Neuronal stem cell (in vitro differentiated cells): ENCODE measurements at regions not wholly inside any gene's neighbourhood (a gene's known extent, or its start where the extent isn't known, plus 50 kb on each side); places are given as distances from the start of the nearest gene placed in this dataset.

Experiments used
- DNase-seq: peaks from one replicate; pipeline ENCODE4 v3.0.0-alpha.2; 2013; ENCODE audit warnings: low spot score
- H2AFZ ChIP-seq: one replicate; pipeline ENCODE4 v1.6.1; 2013; ENCODE audit warnings: mild to moderate bottlenecking, low read length, inconsistent platforms
- H2AK5ac ChIP-seq: 2 replicates; pipeline ENCODE4 v1.6.1; 2013; ENCODE audit warnings: low read depth, mild to moderate bottlenecking, inconsistent platforms, low read length, moderate library complexity, mixed read lengths
- H2BK120ac ChIP-seq: 2 replicates; pipeline ENCODE4 v1.6.1; 2013; ENCODE audit warnings: low read depth, mild to moderate bottlenecking, inconsistent platforms, low read length, moderate library complexity, mixed read lengths
- H2BK12ac ChIP-seq: one replicate; pipeline ENCODE4 v1.6.1; 2013; ENCODE audit warnings: low read length, inconsistent platforms
- H2BK15ac ChIP-seq: 2 replicates; pipeline ENCODE4 v1.6.1; 2013; ENCODE audit warnings: mild to moderate bottlenecking, low read length, inconsistent platforms, mixed read lengths
- H2BK5ac ChIP-seq: one replicate; pipeline ENCODE4 v1.6.1; 2013; ENCODE audit warnings: inconsistent platforms, mild to moderate bottlenecking, low read length, moderate library complexity
- H3K14ac ChIP-seq: one replicate; pipeline ENCODE4 v1.6.1; 2013; ENCODE audit warnings: low read length, inconsistent platforms
- H3K18ac ChIP-seq: 2 replicates; pipeline ENCODE4 v1.6.1; 2013; ENCODE audit warnings: low read length, inconsistent platforms
- H3K23ac ChIP-seq: 2 replicates; pipeline ENCODE4 v1.6.1; 2013; ENCODE audit warnings: low read depth, mild to moderate bottlenecking, mixed read lengths, low read length, inconsistent platforms; ENCODE audit not compliant: poor library complexity
- H3K27ac ChIP-seq: replicated peaks from 3 replicates; pipeline ENCODE4 v1.5.1; 2013; ENCODE audit warnings: low read length, inconsistent platforms
- H3K27me3 ChIP-seq, 3 experiments: 2 replicates each; pipeline ENCODE4 v1.6.1; 2013; ENCODE audit warnings: low read length in 3 of 3, mild to moderate bottlenecking in 2 of 3, inconsistent platforms in 1 of 3, low read depth in 1 of 3, mixed read lengths in 1 of 3, moderate library complexity in 1 of 3; ENCODE audit not compliant: control insufficient read depth in 3 of 3, insufficient read depth in 3 of 3
- H3K36me3 ChIP-seq, 2 donors: replicated peaks in 1 of 2; 2 replicates each; pipeline ENCODE4 v1.6.1; 2013; ENCODE audit warnings: low read length in 2 of 2; ENCODE audit not compliant: control insufficient read depth in 2 of 2, insufficient read depth in 2 of 2
- H3K4ac ChIP-seq: 2 replicates; pipeline ENCODE4 v1.6.1; 2013; ENCODE audit warnings: inconsistent platforms, mild to moderate bottlenecking, low read length, moderate library complexity
- H3K4me1 ChIP-seq, 2 donors: 1 replicate in 1 of 2; 2 replicates in 1 of 2; pipeline ENCODE4 v1.6.1; 2013; ENCODE audit warnings: low read length in 2 of 2, low read depth in 1 of 2; ENCODE audit not compliant: control insufficient read depth in 2 of 2, insufficient read depth in 1 of 2
- H3K4me2 ChIP-seq: one replicate; pipeline ENCODE4 v1.6.1; 2013; ENCODE audit warnings: mild to moderate bottlenecking, low read length, inconsistent platforms; ENCODE audit not compliant: insufficient read depth, poor library complexity, severe bottlenecking
- H3K4me3 ChIP-seq, 2 donors: 2 replicates each; pipeline ENCODE4 v1.5.1; 2013; ENCODE audit warnings: low read length in 2 of 2, mild to moderate bottlenecking in 2 of 2, inconsistent platforms in 1 of 2, moderate library complexity in 1 of 2
- H3K79me1 ChIP-seq: one replicate; pipeline ENCODE4 v1.6.1; 2013; ENCODE audit warnings: low read depth, mild to moderate bottlenecking, inconsistent platforms, low read length, moderate library complexity
- H3K9ac ChIP-seq: one replicate; pipeline ENCODE4 v1.6.1; 2013; ENCODE audit warnings: mild to moderate bottlenecking, low read depth, low read length, inconsistent platforms; ENCODE audit not compliant: poor library complexity
- H3K9me3 ChIP-seq, 2 donors: replicated peaks in 1 of 2; 2 replicates each; pipeline versions ENCODE3 to v1.6.1; 2013; ENCODE audit warnings: low read length in 2 of 2, mild to moderate bottlenecking in 2 of 2, inconsistent platforms in 1 of 2, low read depth in 1 of 2, mixed read lengths in 1 of 2, moderate library complexity in 1 of 2; ENCODE audit not compliant: control insufficient read depth in 2 of 2, insufficient read depth in 1 of 2
- H4K8ac ChIP-seq: one replicate; pipeline ENCODE4 v1.6.1; 2013; ENCODE audit warnings: low read depth, mild to moderate bottlenecking, inconsistent platforms, low read length, moderate library complexity
- H4K91ac ChIP-seq: one replicate; pipeline ENCODE4 v1.6.1; 2013; ENCODE audit warnings: low read length, low read depth, mild to moderate bottlenecking, inconsistent platforms; ENCODE audit not compliant: poor library complexity
- WGBS, 2 donors: extraction: QIAGEN DNeasy Blood & Tissue Kit; methylation state at CpG; one replicate each; pipeline ENCODE4 v1.1.7; 2013; ENCODE audit warnings: missing lambda C conversion rate in 2 of 2, mixed read lengths in 1 of 2; ENCODE audit not compliant: insufficient read length in 2 of 2, insufficient replicate concordance in 1 of 2; ENCODE audit errors: extremely low coverage in 2 of 2; 5-methylcytosine and 5-hydroxymethylcytosine counted together

DNA sequence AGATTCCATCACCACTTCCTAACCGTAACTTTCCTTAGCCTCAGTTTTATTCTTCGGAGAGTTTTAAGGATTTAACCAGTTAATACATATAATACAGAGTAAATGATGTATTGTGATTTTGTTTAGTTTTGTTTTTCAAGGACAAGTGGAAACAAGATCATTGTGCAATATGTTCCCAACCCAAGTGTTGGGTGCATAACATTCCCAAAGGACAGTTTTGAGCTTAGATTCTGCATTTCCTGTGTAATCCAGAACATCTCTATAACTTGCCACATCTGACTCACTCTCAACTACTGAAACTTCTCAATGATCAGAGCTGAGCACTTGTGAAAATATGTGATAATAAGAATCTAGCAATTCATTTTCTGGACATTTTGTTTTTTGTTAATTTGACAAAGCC, 466.1 kb upstream of the PPP2R3A start:
- Histone ChIP-seq H2AK5ac (no peak overlapping the region), H3K23ac (no peak overlapping the region), H3K36me3 (no peaks in the 10 kb centered on the region), H3K27ac (no peak overlapping the region), H3K27me3 (no peaks in the 10 kb centered on the region), H2BK120ac (no peak overlapping the region), H2BK15ac (no peak overlapping the region), H4K8ac (no peak overlapping the region), H3K18ac (no peak overlapping the region), H3K9ac (no peak overlapping the region), H3K79me1 (no peaks in the 10 kb centered on the region), H3K9me3 (no peaks in the 10 kb centered on the region), H2AFZ (no peak overlapping the region), H3K4me1 (peaks cover 0 to 3% of the 10 kb centered on the region in 2 donors), H3K4me3 (no peak overlapping the region), H2BK12ac (no peak overlapping the region), H4K91ac (no peak overlapping the region), H2BK5ac (no peak overlapping the region), H3K4me2 (no peak overlapping the region), H3K14ac (no peak overlapping the region), H3K4ac (no peak overlapping the region)
- no peak for DNase-seq
- no CpG with 5 or more reads among the region's 2 CpGs for WGBS, 2 donors

DNA sequence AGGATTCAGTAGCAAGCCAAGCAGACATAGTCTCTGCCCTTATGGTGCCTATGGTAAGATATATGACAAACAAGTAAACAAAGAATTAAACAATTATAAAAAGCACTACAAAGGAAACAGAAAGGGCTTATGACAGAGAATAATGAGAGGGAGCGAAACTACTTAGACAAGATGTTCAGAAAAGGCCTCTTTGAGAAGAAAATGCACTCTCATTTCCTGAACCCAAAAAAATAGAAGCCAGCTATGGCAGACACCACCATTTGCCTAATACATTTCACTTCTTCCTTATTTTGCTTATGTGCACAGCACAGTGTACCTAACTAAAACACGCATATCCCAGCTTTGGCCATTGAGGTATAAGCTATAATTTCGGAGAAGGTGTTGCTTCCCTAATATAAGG, 465.5 kb upstream of the PPP2R3A start:
- no peak overlapping the region for H3K9ac ChIP-seq
- H3K4ac ChIP-seq, result no peak overlapping the region
- no peaks in the 10 kb centered on the region for H3K9me3 ChIP-seq
- H2AFZ ChIP-seq, result no peak overlapping the region
- H3K14ac ChIP-seq, result no peak overlapping the region
- no CpG with 5 or more reads among the region's 3 CpGs for WGBS, 2 donors
- no peak overlapping the region for H2BK12ac ChIP-seq
- no peak overlapping the region for H4K91ac ChIP-seq
- no peak overlapping the region for H2BK5ac ChIP-seq
- no peak overlapping the region for H3K27ac ChIP-seq
- H3K4me1 ChIP-seq, result peaks cover 0 to 3% of the 10 kb centered on the region in 2 donors
- H3K18ac ChIP-seq, result no peak overlapping the region
- H3K4me2 ChIP-seq, result no peak overlapping the region
- H3K23ac ChIP-seq, result no peak overlapping the region
- H4K8ac ChIP-seq, result no peak overlapping the region
- H2BK120ac ChIP-seq, result no peak overlapping the region
- no peak for DNase-seq
- H3K36me3 ChIP-seq, result no peaks in the 10 kb centered on the region
- no peaks in the 10 kb centered on the region for H3K79me1 ChIP-seq
- H3K27me3 ChIP-seq, result no peaks in the 10 kb centered on the region
- no peak overlapping the region for H3K4me3 ChIP-seq
- H2BK15ac ChIP-seq, result no peak overlapping the region
- H2AK5ac ChIP-seq, result no peak overlapping the region

DNA sequence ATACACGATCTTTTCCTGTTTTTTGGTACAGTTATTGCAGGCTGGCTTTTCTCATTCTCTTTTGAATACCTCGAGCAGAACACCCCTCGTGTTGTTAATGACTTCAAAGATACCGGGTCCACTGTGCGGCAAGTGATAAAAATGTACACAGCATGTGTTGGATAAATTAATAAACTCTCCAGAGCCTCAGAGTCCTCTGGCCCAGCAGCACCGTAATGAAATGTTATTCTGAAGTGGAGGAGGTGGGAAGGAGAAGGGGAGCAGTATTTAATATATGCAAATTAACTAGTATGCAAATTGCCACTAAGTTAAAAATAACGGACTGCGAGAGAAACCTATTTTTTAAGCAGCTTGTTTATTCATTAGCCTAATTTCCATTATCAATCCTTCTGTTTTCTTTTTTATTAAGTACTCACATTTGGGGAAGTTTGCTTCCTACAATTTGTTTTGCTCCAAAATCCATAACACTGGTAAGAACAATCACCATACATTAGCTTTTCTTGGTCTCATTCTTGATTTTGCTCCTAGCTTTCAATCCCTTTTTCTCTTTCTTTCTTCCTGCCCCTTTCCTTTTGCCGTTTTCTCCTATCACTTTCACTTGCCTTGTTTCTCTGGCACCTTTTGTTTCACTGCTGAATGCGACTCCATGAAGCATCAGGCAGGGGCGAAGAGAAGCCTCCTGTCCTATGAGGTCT, 462.3 kb upstream of the PPP2R3A start:
- peak overlapping the region; percentile 48 for H2AFZ ChIP-seq
- no peaks in the 10 kb centered on the region for H3K9me3 ChIP-seq
- H3K23ac ChIP-seq, result no peak overlapping the region
- H3K14ac ChIP-seq, result no peak overlapping the region
- H2BK120ac ChIP-seq, result no peak overlapping the region
- H3K79me1 ChIP-seq, result no peaks in the 10 kb centered on the region
- no peaks in the 10 kb centered on the region for H3K27me3 ChIP-seq
- no peak overlapping the region for H3K4me3 ChIP-seq
- WGBS, 2 donors, result no CpG with 5 or more reads among the region's 11 CpGs
- no peak for DNase-seq
- H2BK5ac ChIP-seq, result no peak overlapping the region
- H3K4ac ChIP-seq, result no peak overlapping the region
- H2BK12ac ChIP-seq, result no peak overlapping the region
- peaks cover 0 to 3% of the 10 kb centered on the region in 2 donors for H3K4me1 ChIP-seq
- no peak overlapping the region for H3K18ac ChIP-seq
- H3K9ac ChIP-seq, result no peak overlapping the region
- peak overlapping the region; percentile 55 for H3K27ac ChIP-seq
- no peak overlapping the region for H4K91ac ChIP-seq
- H2AK5ac ChIP-seq, result no peak overlapping the region
- no peak overlapping the region for H4K8ac ChIP-seq
- H2BK15ac ChIP-seq, result no peak overlapping the region
- H3K36me3 ChIP-seq, result no peaks in the 10 kb centered on the region
- peak overlapping the region; percentile 49 for H3K4me2 ChIP-seq

DNA sequence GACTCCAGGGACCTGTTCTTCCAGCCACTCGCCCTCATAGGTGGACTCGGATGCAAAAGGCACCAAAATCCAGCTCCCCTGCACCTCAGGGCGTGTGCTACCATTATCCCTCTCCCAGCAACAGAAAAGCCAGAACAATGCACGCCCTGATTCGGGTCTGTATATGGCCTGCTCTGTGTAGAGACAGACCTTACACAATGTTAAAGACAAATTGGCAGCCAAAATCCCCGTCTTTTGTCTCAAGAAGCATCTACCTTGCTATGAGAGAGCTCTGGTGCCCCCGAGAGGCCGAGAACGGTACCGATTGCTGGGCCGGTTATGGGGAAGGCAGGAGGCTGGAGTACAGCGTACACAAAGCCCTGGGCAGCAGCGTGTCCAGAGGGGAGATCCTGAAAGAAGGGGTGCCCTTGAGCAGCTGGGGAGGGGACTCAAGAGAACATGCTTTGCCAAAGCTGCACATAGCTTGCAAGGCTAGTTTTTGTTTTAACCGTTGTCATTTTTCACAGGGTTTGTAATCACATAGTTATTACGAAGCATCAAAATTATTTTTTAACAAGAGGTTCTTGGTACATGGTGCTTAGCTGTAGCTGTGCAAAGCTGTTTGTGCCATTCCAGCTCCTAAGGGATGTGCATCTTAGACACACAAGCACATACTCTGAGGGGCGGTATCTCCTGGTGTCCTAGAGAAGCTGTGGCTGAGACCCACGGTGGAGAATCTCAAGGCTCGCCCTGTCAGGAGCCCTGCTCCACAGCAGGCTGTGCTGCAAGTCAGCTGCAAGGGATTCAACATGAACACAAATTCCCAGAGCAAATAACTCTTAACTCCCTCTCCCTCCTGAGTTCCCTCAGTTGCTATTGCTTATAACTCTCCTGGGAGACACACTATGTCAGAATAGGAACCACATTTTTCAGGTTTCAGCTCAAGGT, 461.5 kb upstream of the PPP2R3A start:
- WGBS, 2 donors, result no CpG with 5 or more reads among the region's 18 CpGs
- H3K4me3 ChIP-seq, result no peak overlapping the region

More for the DNA sequence above, 461.5 kb upstream of the PPP2R3A start:
- H3K9me3 ChIP-seq, result no peaks in the 10 kb centered on the region
- H3K27ac ChIP-seq, result peak overlapping the region; percentile 55
- no peak overlapping the region for H3K4ac ChIP-seq
- H3K9ac ChIP-seq, result peak overlapping the region; percentile 22
- peak overlapping the region; percentile 20 for H2BK15ac ChIP-seq
- no peaks in the 10 kb centered on the region for H3K79me1 ChIP-seq
- peaks cover 0 to 3% of the 10 kb centered on the region in 2 donors for H3K4me1 ChIP-seq
- H2BK12ac ChIP-seq, result no peak overlapping the region
- no peak overlapping the region for H3K18ac ChIP-seq
- no peak overlapping the region for H4K8ac ChIP-seq
- no peak overlapping the region for H2BK120ac ChIP-seq
- H3K27me3 ChIP-seq, result no peaks in the 10 kb centered on the region
- no peak overlapping the region for H2AK5ac ChIP-seq
- no peak overlapping the region for H3K14ac ChIP-seq
- H2BK5ac ChIP-seq, result no peak overlapping the region
- peak overlapping the region; percentile 48 for H2AFZ ChIP-seq
- no peak overlapping the region for H3K23ac ChIP-seq
- no peak overlapping the region for H4K91ac ChIP-seq
- peak; percentile 82 for DNase-seq
- H3K4me2 ChIP-seq, result peak overlapping the region; percentile 49
- no peaks in the 10 kb centered on the region for H3K36me3 ChIP-seq
